Parathyroid adenoma (tissue), 2 donors: ENCODE measurements at regions not wholly inside any gene's neighbourhood (a gene's known extent, or its start where the extent isn't known, plus 50 kb on each side); places are given as distances from the start of the nearest gene placed in this dataset.

Source experiments
- H2AFZ ChIP-seq: fragments of 300-600 bp; sonication (generic); one replicate; pipeline ENCODE4 v1.7.0; 2017; ENCODE audit warnings: antibody characterized with exemption, mild to moderate bottlenecking
- H3K27ac ChIP-seq: fragments of 300-600 bp; sonication (generic); one replicate; pipeline ENCODE4 v1.7.0; 2017
- H3K27me3 ChIP-seq: fragments of 300-600 bp; sonication (generic); one replicate; pipeline ENCODE4 v1.7.0; 2017; ENCODE audit warnings: low read length; ENCODE audit not compliant: control insufficient read depth, insufficient read depth
- H3K36me3 ChIP-seq: fragments of 300-600 bp; sonication (generic); one replicate; pipeline ENCODE4 v1.7.0; 2017; ENCODE audit warnings: low read length; ENCODE audit not compliant: control insufficient read depth, insufficient read depth
- H3K4me1 ChIP-seq: fragments of 300-600 bp; sonication (generic); one replicate; pipeline ENCODE4 v1.7.0; 2017; ENCODE audit warnings: control low read depth
- H3K4me2 ChIP-seq: fragments of 300-600 bp; sonication (generic); one replicate; pipeline ENCODE4 v1.7.0; 2017; ENCODE audit warnings: low read length
- H3K4me3 ChIP-seq: fragments of 300-600 bp; sonication (generic); one replicate; pipeline ENCODE4 v1.7.0; 2017; ENCODE audit warnings: low read depth, low read length
- H3K79me2 ChIP-seq: fragments of 300-600 bp; sonication (generic); one replicate; pipeline ENCODE4 v1.7.0; 2017; ENCODE audit warnings: control low read depth
- H3K9ac ChIP-seq: fragments of 300-600 bp; sonication (generic); one replicate; pipeline ENCODE4 v1.7.0; 2017; ENCODE audit warnings: mild to moderate bottlenecking
- H3K9me3 ChIP-seq: fragments of 300-600 bp; sonication (generic); one replicate; pipeline ENCODE4 v1.7.0; 2017; ENCODE audit warnings: low read length; ENCODE audit not compliant: control insufficient read depth
- TF ChIP-seq, protein P1 (sequence below): fragments of 300-600 bp; sonication (generic); IDR thresholded peaks from one replicate; pipeline ENCODE4 v1.7.0; 2017; ENCODE audit warnings: antibody characterized with exemption, mild to moderate bottlenecking
- donor health status: primary hyperparathyroidism.

DNA sequence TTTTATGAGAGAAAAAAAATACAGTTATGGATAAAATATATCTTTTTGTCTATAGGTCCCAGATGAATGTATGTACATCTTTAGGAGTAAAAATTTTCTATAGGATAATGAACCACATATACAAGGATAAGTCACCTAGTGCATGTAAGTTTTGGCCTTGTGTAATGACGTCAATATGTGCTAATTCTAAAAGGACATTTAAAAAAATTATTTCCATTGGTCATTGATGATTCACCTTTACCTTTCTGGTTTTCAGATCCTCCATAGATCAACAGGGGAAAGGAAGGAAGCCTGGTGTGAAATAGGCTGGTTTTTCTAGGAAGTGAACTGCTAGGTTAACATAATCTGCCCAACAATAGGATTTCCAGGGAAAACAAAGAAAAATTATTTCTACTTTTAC, 684.3 kb upstream of the SOX9 start:
- no peaks in the 10 kb centered on the region for H3K36me3 ChIP-seq
- H3K4me1 ChIP-seq = no peaks in the 10 kb centered on the region
- no peak overlapping the region for H3K4me3 ChIP-seq
- no peak overlapping the region for H3K27ac ChIP-seq
- H3K27me3 ChIP-seq = no peaks in the 10 kb centered on the region
- H3K79me2 ChIP-seq = no peaks in the 10 kb centered on the region
- no peak overlapping the region for H2AFZ ChIP-seq
- TF ChIP-seq, protein P1, sequence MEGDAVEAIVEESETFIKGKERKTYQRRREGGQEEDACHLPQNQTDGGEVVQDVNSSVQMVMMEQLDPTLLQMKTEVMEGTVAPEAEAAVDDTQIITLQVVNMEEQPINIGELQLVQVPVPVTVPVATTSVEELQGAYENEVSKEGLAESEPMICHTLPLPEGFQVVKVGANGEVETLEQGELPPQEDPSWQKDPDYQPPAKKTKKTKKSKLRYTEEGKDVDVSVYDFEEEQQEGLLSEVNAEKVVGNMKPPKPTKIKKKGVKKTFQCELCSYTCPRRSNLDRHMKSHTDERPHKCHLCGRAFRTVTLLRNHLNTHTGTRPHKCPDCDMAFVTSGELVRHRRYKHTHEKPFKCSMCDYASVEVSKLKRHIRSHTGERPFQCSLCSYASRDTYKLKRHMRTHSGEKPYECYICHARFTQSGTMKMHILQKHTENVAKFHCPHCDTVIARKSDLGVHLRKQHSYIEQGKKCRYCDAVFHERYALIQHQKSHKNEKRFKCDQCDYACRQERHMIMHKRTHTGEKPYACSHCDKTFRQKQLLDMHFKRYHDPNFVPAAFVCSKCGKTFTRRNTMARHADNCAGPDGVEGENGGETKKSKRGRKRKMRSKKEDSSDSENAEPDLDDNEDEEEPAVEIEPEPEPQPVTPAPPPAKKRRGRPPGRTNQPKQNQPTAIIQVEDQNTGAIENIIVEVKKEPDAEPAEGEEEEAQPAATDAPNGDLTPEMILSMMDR = no peak
- no peaks in the 10 kb centered on the region for H3K9me3 ChIP-seq
- no peak overlapping the region for H3K9ac ChIP-seq
- no peak overlapping the region for H3K4me2 ChIP-seq

DNA sequence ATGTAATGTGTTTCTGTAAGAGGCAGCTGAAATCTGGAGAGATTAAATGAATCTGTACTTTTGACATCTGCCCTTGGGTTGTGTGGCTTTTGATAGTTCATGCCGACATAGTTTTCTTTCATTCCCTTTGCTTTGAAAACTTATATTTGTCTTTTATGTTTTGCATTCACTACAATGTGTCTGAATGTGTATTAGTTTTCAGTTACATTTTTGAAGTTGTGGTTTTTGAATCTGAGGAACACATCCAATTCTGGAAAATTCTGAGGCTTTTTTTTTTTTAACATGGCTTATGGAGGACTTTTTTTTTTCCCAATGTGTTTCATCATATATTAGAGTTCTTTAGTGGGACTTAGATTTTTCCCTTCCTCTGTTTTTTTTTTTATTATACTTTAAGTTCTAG, 683.7 kb upstream of the SOX9 start:
- Histone ChIP-seq H2AFZ (no peak overlapping the region), H3K36me3 (no peaks in the 10 kb centered on the region), H3K9me3 (no peaks in the 10 kb centered on the region), H3K79me2 (no peaks in the 10 kb centered on the region), H3K4me3 (no peak overlapping the region), H3K4me1 (no peaks in the 10 kb centered on the region), H3K27me3 (no peaks in the 10 kb centered on the region), H3K27ac (no peak overlapping the region), H3K4me2 (no peak overlapping the region), H3K9ac (no peak overlapping the region)
- TF ChIP-seq, protein P1 = no peak

DNA sequence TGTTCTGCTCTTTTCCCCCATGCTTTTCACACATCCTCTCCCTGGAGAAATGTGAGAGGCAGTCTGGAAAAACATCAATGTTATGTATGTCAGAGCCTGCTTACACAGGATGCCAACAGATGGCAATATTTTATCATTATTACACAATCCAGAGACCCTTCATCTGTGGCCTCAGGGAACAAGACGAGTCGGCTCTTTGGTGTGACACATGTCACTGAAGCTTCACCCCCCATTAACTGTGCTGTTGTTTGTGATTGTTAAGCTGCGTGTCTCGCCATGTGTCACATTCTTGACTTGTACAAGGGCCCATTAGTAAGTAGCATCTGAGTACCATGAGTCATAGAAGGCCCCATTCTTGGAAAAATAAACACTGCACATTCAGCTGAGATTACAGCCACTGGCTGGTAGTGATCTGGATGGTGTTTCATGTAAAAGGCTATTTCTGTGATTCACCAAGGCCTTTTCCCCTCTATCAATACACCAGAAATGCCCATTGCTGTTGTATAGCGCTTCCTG, 682.1 kb upstream of the SOX9 start:
- Histone ChIP-seq H2AFZ (no peak overlapping the region), H3K27ac (no peak overlapping the region), H3K4me3 (no peak overlapping the region), H3K9me3 (no peaks in the 10 kb centered on the region), H3K27me3 (no peaks in the 10 kb centered on the region), H3K9ac (no peak overlapping the region), H3K79me2 (no peaks in the 10 kb centered on the region), H3K4me1 (no peaks in the 10 kb centered on the region), H3K4me2 (no peak overlapping the region), H3K36me3 (no peaks in the 10 kb centered on the region)
- TF ChIP-seq, protein P1 = no peak

DNA sequence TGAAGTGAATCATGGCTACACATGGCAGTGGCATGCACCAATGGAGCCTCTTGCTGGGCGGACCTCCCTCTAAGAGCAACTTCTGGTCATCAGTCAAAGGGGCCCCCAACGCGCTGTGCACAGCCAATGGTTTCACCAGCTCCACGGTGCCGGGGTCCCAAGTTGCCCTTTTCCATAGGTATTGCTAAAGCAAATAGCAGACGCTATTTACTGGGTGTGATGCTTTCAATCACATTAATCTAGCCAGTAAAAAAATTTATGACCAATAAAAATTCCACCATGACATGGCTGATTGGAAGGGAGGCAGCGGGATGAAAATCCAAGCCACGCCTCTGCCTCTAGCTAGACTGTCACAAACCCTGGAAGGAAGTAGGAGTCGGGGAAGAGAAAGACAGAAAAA, 680.3 kb upstream of the SOX9 start:
- TF ChIP-seq, protein P1 = no peak
- H3K9me3 ChIP-seq = no peaks in the 10 kb centered on the region
- H3K27me3 ChIP-seq = no peaks in the 10 kb centered on the region
- no peak overlapping the region for H2AFZ ChIP-seq
- H3K27ac ChIP-seq = no peak overlapping the region
- H3K9ac ChIP-seq = no peak overlapping the region
- no peak overlapping the region for H3K4me2 ChIP-seq
- no peaks in the 10 kb centered on the region for H3K79me2 ChIP-seq
- no peaks in the 10 kb centered on the region for H3K4me1 ChIP-seq
- H3K36me3 ChIP-seq = no peaks in the 10 kb centered on the region
- H3K4me3 ChIP-seq = no peak overlapping the region

DNA sequence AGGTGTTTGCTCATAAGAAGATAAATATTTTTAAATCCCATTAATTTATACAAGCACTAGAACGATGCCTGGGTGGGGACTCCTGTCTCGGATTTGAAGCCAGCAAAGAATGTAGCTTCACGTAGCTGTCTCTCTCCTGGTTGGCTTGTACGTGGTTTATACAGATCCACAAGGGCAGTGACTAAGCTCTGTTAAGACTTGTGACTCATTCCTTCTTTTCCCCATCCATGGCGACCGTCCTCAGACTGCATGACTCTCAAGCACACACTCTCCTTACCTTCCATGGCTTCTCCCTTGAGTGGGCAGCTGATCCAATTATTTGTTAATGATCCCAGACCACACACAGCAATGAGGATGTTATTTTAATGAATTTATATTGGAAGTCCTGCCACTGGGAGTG, 679.7 kb upstream of the SOX9 start:
- no peaks in the 10 kb centered on the region for H3K4me1 ChIP-seq
- no peak overlapping the region for H3K27ac ChIP-seq
- H3K9ac ChIP-seq = no peak overlapping the region

More for the DNA sequence above, 679.7 kb upstream of the SOX9 start:
- H3K4me3 ChIP-seq = no peak overlapping the region
- no peaks in the 10 kb centered on the region for H3K27me3 ChIP-seq
- no peaks in the 10 kb centered on the region for H3K36me3 ChIP-seq
- TF ChIP-seq, protein P1 = no peak
- H3K9me3 ChIP-seq = no peaks in the 10 kb centered on the region
- H3K4me2 ChIP-seq = no peak overlapping the region
- no peak overlapping the region for H2AFZ ChIP-seq
- no peaks in the 10 kb centered on the region for H3K79me2 ChIP-seq
